Esophagus muscularis mucosa (tissue), 4 donors: ENCODE measurements at regions not wholly inside any gene's neighbourhood (a gene's known extent, or its start where the extent isn't known, plus 50 kb on each side); places are given as distances from the start of the nearest gene placed in this dataset.

ENCODE experiments used
- DNase-seq: peaks from one replicate; pipeline ENCODE4 v3.0.0-alpha.2; 2017; ENCODE audit errors: extremely low spot score
- H3K27ac ChIP-seq, 4 donors: fragments of 200-600 bp; sonication (generic); replicated peaks in 1 of 4; 1 replicate in 3 of 4; 2 replicates in 1 of 4; pipeline ENCODE4 v1.5.1; 2016 to 2019; ENCODE audit warnings: mild to moderate bottlenecking in 1 of 4
- H3K27me3 ChIP-seq, 4 donors: fragments of 200-600 bp; sonication (generic); one replicate each; pipeline versions ENCODE4 v1.5.1 to v1.6.0; 2016 to 2019
- H3K36me3 ChIP-seq, 4 donors: fragments of 200-600 bp; sonication (generic); one replicate each; pipeline ENCODE4 v1.5.1; 2016 to 2019
- H3K4me1 ChIP-seq, 4 donors: fragments of 200-600 bp; sonication (generic); one replicate each; pipeline ENCODE4 v1.5.1; 2016 to 2019
- H3K4me3 ChIP-seq, 4 donors: fragments of 200-600 bp; sonication (generic); 1 replicate in 2 of 4; 2 replicates in 2 of 4; pipeline ENCODE4 v1.5.1; 2016 to 2019; ENCODE audit warnings: mild to moderate bottlenecking in 4 of 4, moderate library complexity in 1 of 4
- H3K9me3 ChIP-seq, 4 donors: fragments of 200-600 bp; sonication (generic); 1 replicate in 3 of 4; 2 replicates in 1 of 4; pipeline ENCODE4 v1.5.1; 2016 to 2019
- EP300 ChIP-seq: sonication (generic); formaldehyde crosslinking; IDR thresholded peaks from one replicate; pipeline ENCODE4 v1.6.1; 2017; ENCODE audit warnings: antibody characterized with exemption
- POLR2A ChIP-seq: fragments of 450-650 bp; IDR thresholded peaks from one replicate; pipeline ENCODE4 v1.6.1; 2017; ENCODE audit warnings: antibody characterized with exemption, moderate library complexity, mild to moderate bottlenecking, low read depth
- POLR2AphosphoS5 ChIP-seq, 2 donors: sonication (generic); formaldehyde crosslinking; IDR thresholded peaks; one replicate each; pipeline ENCODE4 v1.6.1; 2017; ENCODE audit warnings: antibody characterized with exemption in 2 of 2
- WGBS: methylation state at CpG from one replicate; pipeline ENCODE4 v1.1.5; 2018; 5-methylcytosine and 5-hydroxymethylcytosine counted together
- intact Hi-C: fragments of 100-400 bp; cut with DNase I; formaldehyde crosslinking; loops from one replicate; pipeline ENCODE4 v1.15.1; 2023
- TF ChIP-seq, protein P1 (sequence below), 3 experiments: fragments of 200-600 bp in 2 of 3; fragments of 450-650 bp in 1 of 3; sonication (generic) in 2 of 3; IDR thresholded peaks; one replicate each; pipeline ENCODE4 v1.5.1; 2017 to 2019; ENCODE audit warnings: antibody characterized with exemption in 3 of 3, mild to moderate bottlenecking in 2 of 3, moderate library complexity in 1 of 3

DNA sequence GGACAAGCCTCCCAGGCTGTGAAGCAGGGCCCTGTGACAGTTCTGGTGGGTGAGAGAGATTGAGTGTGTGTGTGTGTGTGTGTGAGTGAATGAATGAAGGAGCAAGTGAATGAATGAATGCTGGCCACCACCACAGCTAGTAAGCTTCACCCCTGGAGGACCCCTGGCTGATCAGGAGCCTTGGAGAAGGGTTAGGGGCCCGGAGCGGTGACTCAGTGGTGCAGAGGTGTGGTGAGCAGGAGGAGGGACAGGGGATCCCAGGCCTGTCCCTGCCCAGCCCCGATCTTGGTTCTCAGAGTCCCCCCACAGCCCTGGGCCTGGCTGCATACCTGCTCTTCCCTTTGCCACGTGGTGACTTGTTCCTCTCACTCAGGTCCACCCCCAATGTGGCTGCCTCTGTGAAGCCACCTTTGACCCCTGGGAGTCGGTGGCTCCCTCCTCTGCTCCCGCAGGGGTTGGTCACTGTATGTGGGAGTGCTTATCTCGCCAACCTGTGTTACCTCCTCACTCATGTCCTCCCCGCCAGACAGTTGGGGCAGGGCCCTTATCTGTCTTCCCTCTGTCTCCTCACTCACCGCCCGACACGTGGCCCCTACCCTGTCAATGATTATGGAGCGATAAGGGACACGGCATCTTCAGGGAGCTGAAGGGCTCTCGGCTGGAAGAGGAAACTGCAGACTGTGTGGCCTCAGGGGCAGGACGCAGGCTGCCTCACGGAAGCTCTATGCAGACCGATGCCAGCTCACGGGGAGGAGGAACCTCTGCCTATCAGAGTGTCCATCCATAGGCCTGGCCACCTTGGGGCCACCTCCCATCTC, 99.9 kb upstream of the PITX1 start:
- H3K9me3 ChIP-seq = no peaks in the 10 kb centered on the region
- DNase-seq = no peak
- H3K27me3 ChIP-seq = no peaks in the 10 kb centered on the region
- intact Hi-C loops = no loop called here
- 76% methylated on average over 17 of the region's 18 CpGs for WGBS
- H3K4me3 ChIP-seq = no peak overlapping the region
- H3K27ac ChIP-seq = no peak overlapping the region
- TF ChIP-seq POLR2A = no peak
- no peak for TF ChIP-seq EP300
- no peak for TF ChIP-seq POLR2AphosphoS5 (IDR thresholded peaks at IDR 0.05)
- TF ChIP-seq, protein P1, sequence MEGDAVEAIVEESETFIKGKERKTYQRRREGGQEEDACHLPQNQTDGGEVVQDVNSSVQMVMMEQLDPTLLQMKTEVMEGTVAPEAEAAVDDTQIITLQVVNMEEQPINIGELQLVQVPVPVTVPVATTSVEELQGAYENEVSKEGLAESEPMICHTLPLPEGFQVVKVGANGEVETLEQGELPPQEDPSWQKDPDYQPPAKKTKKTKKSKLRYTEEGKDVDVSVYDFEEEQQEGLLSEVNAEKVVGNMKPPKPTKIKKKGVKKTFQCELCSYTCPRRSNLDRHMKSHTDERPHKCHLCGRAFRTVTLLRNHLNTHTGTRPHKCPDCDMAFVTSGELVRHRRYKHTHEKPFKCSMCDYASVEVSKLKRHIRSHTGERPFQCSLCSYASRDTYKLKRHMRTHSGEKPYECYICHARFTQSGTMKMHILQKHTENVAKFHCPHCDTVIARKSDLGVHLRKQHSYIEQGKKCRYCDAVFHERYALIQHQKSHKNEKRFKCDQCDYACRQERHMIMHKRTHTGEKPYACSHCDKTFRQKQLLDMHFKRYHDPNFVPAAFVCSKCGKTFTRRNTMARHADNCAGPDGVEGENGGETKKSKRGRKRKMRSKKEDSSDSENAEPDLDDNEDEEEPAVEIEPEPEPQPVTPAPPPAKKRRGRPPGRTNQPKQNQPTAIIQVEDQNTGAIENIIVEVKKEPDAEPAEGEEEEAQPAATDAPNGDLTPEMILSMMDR (IDR thresholded peaks at IDR 0.05) = no peak
- peaks cover 0 to 2% (median under 1%) of the 10 kb centered on the region in 4 donors for H3K4me1 ChIP-seq
- no peaks in the 10 kb centered on the region for H3K36me3 ChIP-seq

GRCh38 chr5:135133181-135133580, 99.2 kb upstream of the PITX1 start:
- Histone ChIP-seq H3K4me1 (no peaks in the 10 kb centered on the region), H3K27me3 (no peaks in the 10 kb centered on the region), H3K27ac (no peak overlapping the region), H3K36me3 (no peaks in the 10 kb centered on the region), H3K9me3 (no peaks in the 10 kb centered on the region), H3K4me3 (no peak overlapping the region)
- no peak for DNase-seq
- no peak for TF ChIP-seq POLR2AphosphoS5 (IDR thresholded peaks at IDR 0.05)
- TF ChIP-seq, protein P1 (IDR thresholded peaks at IDR 0.05) = no peak
- no peak for TF ChIP-seq POLR2A
- no peak for TF ChIP-seq EP300
- intact Hi-C loops = no loop called here
- 91% methylated on average over 9 of the region's 9 CpGs for WGBS

- Histone ChIP-seq H3K4me1 (no peaks in the 10 kb centered on the region), H3K4me3 (no peak overlapping the region), H3K27me3 (no peaks in the 10 kb centered on the region), H3K36me3 (no peaks in the 10 kb centered on the region), H3K27ac (no peak overlapping the region), H3K9me3 (no peaks in the 10 kb centered on the region)
- TF ChIP-seq POLR2AphosphoS5 (IDR thresholded peaks at IDR 0.05) = no peak
- no peak for TF ChIP-seq EP300
- TF ChIP-seq POLR2A = no peak
- TF ChIP-seq, protein P1 (IDR thresholded peaks at IDR 0.05) = no peak
- WGBS = 85% methylated on average over 7 of the region's 12 CpGs
- intact Hi-C loops = no loop called here
- no peak for DNase-seq
Observed at GRCh38 chr5:135131801-135132680, 98.0 kb upstream of the PITX1 start.

DNA sequence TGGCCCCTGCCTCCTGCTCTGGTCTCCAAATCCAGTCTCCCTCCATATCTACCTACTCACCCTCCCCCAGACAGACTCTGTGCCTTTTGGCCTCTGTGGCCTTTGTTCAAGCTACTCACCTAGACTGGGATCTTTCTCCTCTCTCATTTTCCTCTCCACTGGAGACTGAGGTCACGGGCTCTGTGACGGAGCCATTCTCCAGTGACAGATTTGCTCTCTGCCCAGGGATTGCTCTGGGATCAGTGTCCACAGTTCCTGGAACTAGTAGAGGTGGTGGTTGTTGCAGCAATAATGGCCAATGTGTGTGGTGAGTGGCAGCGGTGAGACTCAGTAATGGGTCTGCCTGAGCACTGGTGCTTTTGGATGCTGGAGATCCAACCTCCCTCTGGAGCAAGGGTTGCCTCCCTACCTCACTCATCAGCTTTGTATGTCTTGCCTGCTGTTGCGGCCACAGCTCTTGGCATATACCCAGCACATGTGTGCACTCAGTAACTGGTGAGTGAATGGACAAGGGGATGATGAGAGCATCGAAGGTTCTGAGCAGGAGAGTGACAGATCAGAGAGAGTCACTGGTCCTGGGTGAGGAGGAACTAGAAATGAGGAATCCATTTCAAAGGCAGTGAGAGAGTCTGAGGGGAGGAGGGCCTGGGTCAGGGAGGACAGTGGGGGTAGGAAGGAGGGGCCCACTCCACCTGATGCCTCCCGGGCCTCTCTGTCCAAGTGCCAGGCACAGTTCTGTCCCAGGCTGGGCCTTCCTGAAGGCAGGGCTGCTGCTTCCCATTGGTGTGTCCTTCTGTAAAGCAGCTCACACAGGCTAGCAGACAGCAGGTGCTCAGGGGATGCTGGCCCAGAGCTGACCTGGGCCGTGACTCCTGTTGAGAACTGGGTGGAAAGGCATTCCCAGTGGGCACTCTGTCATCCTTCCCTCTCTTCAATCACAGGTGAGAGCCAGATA, 96.5 kb upstream of the PITX1 start:
- H3K27me3 ChIP-seq = no peaks in the 10 kb centered on the region
- no peaks in the 10 kb centered on the region for H3K9me3 ChIP-seq
- WGBS = 95% methylated on average over 7 of the region's 7 CpGs
- DNase-seq = no peak
- no peaks in the 10 kb centered on the region for H3K36me3 ChIP-seq
- intact Hi-C loops = no loop called here
- H3K27ac ChIP-seq = no peak overlapping the region
- H3K4me3 ChIP-seq = no peak overlapping the region
- no peaks in the 10 kb centered on the region for H3K4me1 ChIP-seq
- TF ChIP-seq POLR2AphosphoS5 (IDR thresholded peaks at IDR 0.05) (no peak), POLR2A (no peak), EP300 (no peak)
- TF ChIP-seq, protein P1 (IDR thresholded peaks at IDR 0.05) = no peak
